Keratinocyte (primary cell): ENCODE measurements at regions not wholly inside any gene's neighbourhood (a gene's known extent, or its start where the extent isn't known, plus 50 kb on each side); places are given as distances from the start of the nearest gene placed in this dataset.

Experiments
- DNase-seq: peaks from one replicate; pipeline ENCODE4 v3.0.0-alpha.2; 2011; ENCODE audit warnings: low read depth, missing footprints, low spot score
- FAIRE-seq: peaks from 2 replicates; lab custom pipeline; 2011; peaks lifted over from hg19 to GRCh38; lab: Jason Lieb, UNC
- H2AFZ ChIP-seq: 2 replicates; pipeline ENCODE4 v1.6.0; 2012; ENCODE audit warnings: low read length, control low read depth, inconsistent platforms; ENCODE audit not compliant: control insufficient read depth
- H3K27ac ChIP-seq: 2 replicates; pipeline ENCODE4 v1.5.1; 2011; ENCODE audit warnings: low read length; ENCODE audit not compliant: control insufficient read depth, insufficient read depth
- H3K27me3 ChIP-seq: 3 replicates; pipeline ENCODE4 v1.6.0; 2011; ENCODE audit warnings: low read length; ENCODE audit not compliant: control insufficient read depth, insufficient read depth; ENCODE audit errors: extremely low read depth
- H3K36me3 ChIP-seq, 2 experiments: 2 replicates in 1 of 2; 3 replicates in 1 of 2; pipeline ENCODE4 v1.5.1; 2011; ENCODE audit warnings: low read length in 2 of 2, mild to moderate bottlenecking in 1 of 2; ENCODE audit not compliant: control insufficient read depth in 2 of 2, insufficient read depth in 2 of 2; ENCODE audit errors: extremely low read depth in 1 of 2
- H3K4me1 ChIP-seq: 3 replicates; pipeline ENCODE4 v1.5.1; 2011; ENCODE audit warnings: low read length; ENCODE audit not compliant: control insufficient read depth, insufficient read depth; ENCODE audit errors: extremely low read depth
- H3K4me2 ChIP-seq: 3 replicates; pipeline ENCODE4 v1.6.0; 2011; ENCODE audit warnings: low read depth, low read length; ENCODE audit not compliant: control insufficient read depth, insufficient read depth; ENCODE audit errors: extremely low read depth
- H3K4me3 ChIP-seq, 3 experiments: fragments of 200-600 bp in 1 of 3; sonication (generic) in 1 of 3; 2 replicates in 2 of 3; 3 replicates in 1 of 3; pipeline ENCODE4 v1.5.1; 2011 to 2016; ENCODE audit warnings: low read length in 3 of 3, mild to moderate bottlenecking in 3 of 3, control low read depth in 2 of 3, inconsistent platforms in 1 of 3, low read depth in 1 of 3, mixed read lengths in 1 of 3, mixed run types in 1 of 3, moderate library complexity in 1 of 3; ENCODE audit not compliant: control insufficient read depth in 2 of 3, insufficient read depth in 2 of 3; ENCODE audit errors: extremely low read depth in 1 of 3
- H3K79me2 ChIP-seq: 2 replicates; pipeline ENCODE4 v1.6.0; 2012; ENCODE audit warnings: low read length; ENCODE audit not compliant: control insufficient read depth, insufficient read depth
- H3K9ac ChIP-seq: 3 replicates; pipeline ENCODE4 v1.6.0; 2011; ENCODE audit warnings: low read length; ENCODE audit not compliant: control insufficient read depth, insufficient read depth; ENCODE audit errors: extremely low read depth
- H3K9me1 ChIP-seq: 3 replicates; pipeline ENCODE4 v1.6.0; 2011; ENCODE audit warnings: low read length; ENCODE audit not compliant: control insufficient read depth, insufficient read depth; ENCODE audit errors: extremely low read depth
- H3K9me3 ChIP-seq: 2 replicates; pipeline ENCODE4 v1.5.1; 2012; ENCODE audit warnings: low read depth, low read length; ENCODE audit not compliant: control insufficient read depth
- H4K20me1 ChIP-seq: 3 replicates; pipeline ENCODE4 v1.6.0; 2011; ENCODE audit warnings: low read length; ENCODE audit not compliant: control insufficient read depth, insufficient read depth; ENCODE audit errors: extremely low read depth
- EZH2 ChIP-seq: IDR thresholded peaks from one replicate; pipeline ENCODE4 v1.6.1; 2012; ENCODE audit warnings: inconsistent platforms, mild to moderate bottlenecking, low read length, moderate library complexity
- dilution Hi-C: fragments of 300-500 bp; cut with MboI; formaldehyde crosslinking; loops from one replicate; pipeline ENCODE4 v1.7.0; 2020; ENCODE audit warnings: low sequenced_read_pairs; ENCODE audit not compliant: extremely low pct_ligation_motif_present
- TF ChIP-seq, protein P1 (sequence below), 3 experiments: IDR thresholded peaks in 1 of 3; conservative IDR thresholded peaks in 1 of 3; optimal IDR thresholded peaks in 1 of 3; 2 replicates in 2 of 3; 3 replicates in 1 of 3; pipeline versions ENCODE3 to v1.5.1; 2011; ENCODE audit warnings: low read length in 3 of 3, mild to moderate bottlenecking in 3 of 3, moderate library complexity in 2 of 3, control low read depth in 1 of 3, inconsistent platforms in 1 of 3; ENCODE audit not compliant: insufficient read depth in 2 of 3; ENCODE audit errors: extremely low read depth in 1 of 3

DNA sequence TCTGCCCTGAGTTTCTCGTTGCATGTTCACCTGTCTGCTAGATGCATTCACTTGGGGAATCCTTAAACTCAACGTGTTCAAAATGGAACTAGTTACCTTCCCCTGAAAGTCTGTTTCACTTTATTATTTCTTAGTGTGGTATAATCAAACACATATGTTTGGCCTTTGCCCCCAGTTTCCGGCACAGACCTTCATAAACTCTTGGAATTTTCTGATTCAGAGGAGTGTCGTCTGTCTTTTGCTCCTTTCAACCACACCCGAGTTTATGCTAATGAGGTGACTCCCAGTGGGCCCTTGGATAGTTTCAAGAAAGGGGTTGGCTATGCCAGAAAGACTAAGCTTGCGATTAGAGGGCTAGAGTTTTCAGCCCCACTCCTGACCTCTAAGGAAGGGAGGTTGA, 198.9 kb downstream of the CDCA7 start:
- H4K20me1 ChIP-seq = no peaks in the 10 kb centered on the region
- no peaks in the 10 kb centered on the region for H3K4me1 ChIP-seq
- DNase-seq (no peak), FAIRE-seq (no peak)
- H3K9me1 ChIP-seq = no peaks in the 10 kb centered on the region
- no peaks in the 10 kb centered on the region for H3K9me3 ChIP-seq
- H3K9ac ChIP-seq = no peak overlapping the region
- H3K36me3 ChIP-seq = no peaks in the 10 kb centered on the region
- no peak for TF ChIP-seq EZH2
- H2AFZ ChIP-seq = no peak overlapping the region
- H3K4me2 ChIP-seq = no peak overlapping the region
- no peaks in the 10 kb centered on the region for H3K79me2 ChIP-seq
- dilution Hi-C loops = no loop called here
- no peak overlapping the region for H3K27ac ChIP-seq
- H3K4me3 ChIP-seq = no peak overlapping the region
- peaks cover 7% of the 10 kb centered on the region for H3K27me3 ChIP-seq

DNA sequence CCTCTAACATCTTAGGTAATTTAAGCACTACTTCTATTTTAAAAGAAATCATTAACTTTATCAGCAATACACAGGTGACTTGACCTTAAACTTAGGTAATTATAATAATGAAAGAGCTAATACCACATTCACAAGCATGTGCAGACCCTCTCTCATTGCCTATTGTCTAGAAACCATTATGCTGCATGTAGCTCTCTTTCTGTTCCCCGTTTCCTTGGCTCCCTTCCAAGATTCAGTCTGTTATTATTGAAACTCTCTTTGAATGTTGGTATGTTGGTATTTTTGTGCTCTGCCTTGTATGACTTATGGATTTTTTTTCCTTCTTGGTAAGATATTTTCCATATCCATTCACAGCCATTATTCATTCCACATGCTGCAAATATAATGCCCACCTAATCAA, 201.2 kb downstream of the CDCA7 start:
- no peaks in the 10 kb centered on the region for H3K4me1 ChIP-seq
- no peaks in the 10 kb centered on the region for H3K9me3 ChIP-seq
- H3K79me2 ChIP-seq = no peaks in the 10 kb centered on the region
- dilution Hi-C loops = no loop called here
- H2AFZ ChIP-seq = no peak overlapping the region
- no peaks in the 10 kb centered on the region for H3K9me1 ChIP-seq
- FAIRE-seq (no peak), DNase-seq (no peak)
- peaks cover 7% of the 10 kb centered on the region for H3K27me3 ChIP-seq
- no peak overlapping the region for H3K4me2 ChIP-seq
- no peaks in the 10 kb centered on the region for H3K36me3 ChIP-seq
- H4K20me1 ChIP-seq = no peaks in the 10 kb centered on the region
- no peak for TF ChIP-seq EZH2
- no peak overlapping the region for H3K9ac ChIP-seq
- H3K27ac ChIP-seq = no peak overlapping the region
- H3K4me3 ChIP-seq = no peak overlapping the region

DNA sequence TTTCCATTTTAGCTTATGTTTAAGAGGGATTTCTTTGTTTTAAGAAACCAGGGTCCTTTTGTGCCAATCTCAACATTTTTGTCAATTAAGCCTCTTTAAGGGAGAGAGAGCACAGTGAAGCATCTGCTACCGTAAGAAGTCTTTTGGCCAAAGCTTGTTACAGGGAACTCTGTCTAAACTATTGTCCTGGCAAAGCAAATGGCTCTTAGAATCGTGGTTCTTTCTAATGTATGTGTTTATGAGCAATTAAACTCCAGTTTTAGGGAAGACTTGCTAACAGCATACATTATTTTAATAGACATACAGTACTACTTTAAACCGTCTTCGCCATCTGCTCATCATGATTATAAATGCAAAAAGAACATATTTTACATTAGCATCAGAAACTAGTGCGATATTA, 202.1 kb downstream of the CDCA7 start:
- Histone ChIP-seq H3K4me1 (no peaks in the 10 kb centered on the region), H2AFZ (no peak overlapping the region), H3K27ac (no peak overlapping the region), H3K9ac (no peak overlapping the region), H3K4me3 (no peak overlapping the region), H3K79me2 (no peaks in the 10 kb centered on the region), H4K20me1 (no peaks in the 10 kb centered on the region), H3K36me3 (no peaks in the 10 kb centered on the region), H3K4me2 (no peak overlapping the region), H3K27me3 (peaks cover 7% of the 10 kb centered on the region), H3K9me1 (no peaks in the 10 kb centered on the region), H3K9me3 (no peaks in the 10 kb centered on the region)
- FAIRE-seq (no peak), DNase-seq (no peak)
- TF ChIP-seq, protein P1, sequence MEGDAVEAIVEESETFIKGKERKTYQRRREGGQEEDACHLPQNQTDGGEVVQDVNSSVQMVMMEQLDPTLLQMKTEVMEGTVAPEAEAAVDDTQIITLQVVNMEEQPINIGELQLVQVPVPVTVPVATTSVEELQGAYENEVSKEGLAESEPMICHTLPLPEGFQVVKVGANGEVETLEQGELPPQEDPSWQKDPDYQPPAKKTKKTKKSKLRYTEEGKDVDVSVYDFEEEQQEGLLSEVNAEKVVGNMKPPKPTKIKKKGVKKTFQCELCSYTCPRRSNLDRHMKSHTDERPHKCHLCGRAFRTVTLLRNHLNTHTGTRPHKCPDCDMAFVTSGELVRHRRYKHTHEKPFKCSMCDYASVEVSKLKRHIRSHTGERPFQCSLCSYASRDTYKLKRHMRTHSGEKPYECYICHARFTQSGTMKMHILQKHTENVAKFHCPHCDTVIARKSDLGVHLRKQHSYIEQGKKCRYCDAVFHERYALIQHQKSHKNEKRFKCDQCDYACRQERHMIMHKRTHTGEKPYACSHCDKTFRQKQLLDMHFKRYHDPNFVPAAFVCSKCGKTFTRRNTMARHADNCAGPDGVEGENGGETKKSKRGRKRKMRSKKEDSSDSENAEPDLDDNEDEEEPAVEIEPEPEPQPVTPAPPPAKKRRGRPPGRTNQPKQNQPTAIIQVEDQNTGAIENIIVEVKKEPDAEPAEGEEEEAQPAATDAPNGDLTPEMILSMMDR (optimal IDR thresholded peaks at IDR 0.05 in 1 of 3, IDR thresholded peaks at IDR 0.05 in 1 of 3, conservative IDR thresholded peaks at IDR 0.05 in 1 of 3; ENCODE audit: extremely low read depth in 1 of 3, insufficient read depth in 2 of 3, low read length in 3 of 3) = no peak
- TF ChIP-seq EZH2 = no peak
- dilution Hi-C loops = no loop called here
